ENCODE measurements at regions not wholly inside any gene's neighbourhood (a gene's known extent, or its start where the extent isn't known, plus 50 kb on each side); places are given as distances from the start of the nearest gene placed in this dataset.

GRCh38 chr11:42571878-42572610 lies 739.8 kb upstream of the API5 start:
- no peak for TF ChIP-seq EZH2 (IDR thresholded peaks at IDR 0.05; ENCODE audit: borderline replicate concordance, low read depth, low read length, severe bottlenecking)
- TF ChIP-seq CTCF (IDR thresholded peaks at IDR 0.05; ENCODE audit: extremely low read depth in 1 of 2, insufficient read depth in 1 of 2, low read depth in 1 of 2, low read length in 2 of 2), result no peak
- no peak for TF ChIP-seq POLR2AphosphoS5 (IDR thresholded peaks at IDR 0.05; ENCODE audit: insufficient read depth, low read depth, low read length)
- TF ChIP-seq GATA2 (IDR thresholded peaks at IDR 0.05; ENCODE audit: insufficient read depth, insufficient read length, low read depth, low read length), result no peak
- TF ChIP-seq POLR2A (IDR thresholded peaks at IDR 0.05; ENCODE audit: low read depth, low read length), result no peak
- TF ChIP-seq JUN (IDR thresholded peaks at IDR 0.05; ENCODE audit: borderline replicate concordance, insufficient read depth, insufficient read length, low read depth), result no peak
- TF ChIP-seq MAX (IDR thresholded peaks at IDR 0.05; ENCODE audit: insufficient read depth, insufficient read length), result no peak
- no peak for TF ChIP-seq MYC (IDR thresholded peaks at IDR 0.05; ENCODE audit: low read depth, low read length)

Measured in endothelial cell of umbilical vein (primary cell).